ENCODE measurements at regions not wholly inside any gene's neighbourhood (a gene's known extent, or its start where the extent isn't known, plus 50 kb on each side); places are given as distances from the start of the nearest gene placed in this dataset.

DNA sequence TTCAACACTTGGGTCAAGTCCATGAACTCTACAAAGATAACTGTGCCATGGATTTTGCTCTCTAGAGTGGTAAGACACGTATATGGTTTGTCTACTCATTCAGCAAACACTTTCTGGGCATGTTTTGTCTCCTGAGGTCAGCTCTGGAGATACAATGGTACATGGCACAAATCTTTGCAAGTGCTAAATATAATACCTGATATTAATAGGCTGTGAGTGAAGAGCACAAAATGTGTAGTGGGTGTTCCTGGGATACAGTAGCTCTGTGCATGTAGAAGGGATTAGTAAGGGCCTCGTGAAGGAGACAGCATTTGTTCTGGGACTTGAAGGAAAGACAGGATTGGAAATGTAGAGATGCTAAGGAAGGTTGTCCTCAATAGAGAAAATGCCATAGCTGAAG is 360.9 kb downstream of the BCKDHB start:
- H3K36me3 ChIP-seq (replicated peaks in 1 of 2; ENCODE audit: control insufficient read depth in 1 of 2, insufficient read depth in 2 of 2, low read length in 1 of 2): no peaks in the 10 kb centered on the region
- DNase-seq: no peak
- H3K4me2 ChIP-seq: no peak overlapping the region
- no peaks in the 10 kb centered on the region for H3K9me2 ChIP-seq
- no peaks in the 10 kb centered on the region; a peak in 1 of 4 replicates for H3K4me1 ChIP-seq (ENCODE audit: control insufficient read depth in 1 of 2, insufficient read depth in 2 of 2, low read depth in 1 of 2, low read length in 1 of 2)
- no peak overlapping the region for H3K9ac ChIP-seq
- no peak overlapping the region for H3K4me3 ChIP-seq (ENCODE audit: low read depth in 2 of 2, low read length in 1 of 2)
- H3F3A ChIP-seq (replicated peaks; ENCODE audit: insufficient read depth): no peaks in the 10 kb centered on the region
- WGBS (ENCODE audit: low lambda C conversion rate): 85% methylated on average over 2 of the region's 2 CpGs
- no peaks in the 10 kb centered on the region for H3K79me2 ChIP-seq (ENCODE audit: insufficient read depth)
- H3K27ac ChIP-seq (ENCODE audit: low read depth in 2 of 2, low read length in 1 of 2): no peak overlapping the region
- no peaks in the 10 kb centered on the region for H3K9me3 ChIP-seq
- ChIA-PET CTCF (no interaction called here), POLR2A (no interaction called here)
- no peaks in the 10 kb centered on the region for H3K27me3 ChIP-seq (ENCODE audit: insufficient read depth)
- no peak for TF ChIP-seq TCF12 (IDR thresholded peaks at IDR 0.05)
- no peak for TF ChIP-seq NRF1 (IDR thresholded peaks at IDR 0.05; ENCODE audit: low read depth, low read length)
- no peak for TF ChIP-seq YY1 (IDR thresholded peaks at IDR 0.05; ENCODE audit: low read depth)
- no peak for TF ChIP-seq FOSL2 (IDR thresholded peaks at IDR 0.05; ENCODE audit: borderline replicate concordance, low read depth)
- TF ChIP-seq NFIC (IDR thresholded peaks at IDR 0.05; ENCODE audit: borderline replicate concordance): no peak
- H4K20me1 ChIP-seq (ENCODE audit: insufficient read depth): no peaks in the 10 kb centered on the region
- H2AFZ ChIP-seq (ENCODE audit: low read depth): no peak overlapping the region

DNA sequence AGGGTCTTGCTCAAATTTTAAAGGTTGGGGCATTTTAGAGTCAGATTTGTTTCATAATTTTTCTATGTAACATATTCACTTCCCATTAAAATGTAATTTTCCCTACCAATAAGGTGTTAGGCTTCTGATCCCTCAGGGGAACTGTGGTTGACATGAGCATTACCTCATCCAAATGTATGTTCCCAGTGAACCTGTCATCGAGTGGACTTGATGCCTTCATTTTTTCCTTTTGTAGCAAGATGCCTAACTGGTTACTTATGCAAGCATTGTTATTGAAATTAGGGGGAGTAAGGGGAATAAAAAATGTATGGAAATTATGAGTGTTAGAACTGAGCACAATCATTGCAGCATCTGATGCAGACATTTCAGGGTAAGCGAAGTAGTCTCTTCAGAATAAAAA is 360.5 kb downstream of the BCKDHB start:
- Histone ChIP-seq H3K27ac (ENCODE audit: low read depth in 2 of 2, low read length in 1 of 2) (no peak overlapping the region), H3F3A (replicated peaks; ENCODE audit: insufficient read depth) (no peaks in the 10 kb centered on the region), H3K4me3 (ENCODE audit: low read depth in 2 of 2, low read length in 1 of 2) (no peak overlapping the region), H3K36me3 (replicated peaks in 1 of 2; ENCODE audit: control insufficient read depth in 1 of 2, insufficient read depth in 2 of 2, low read length in 1 of 2) (no peaks in the 10 kb centered on the region), H4K20me1 (ENCODE audit: insufficient read depth) (no peaks in the 10 kb centered on the region), H3K27me3 (ENCODE audit: insufficient read depth) (no peaks in the 10 kb centered on the region), H3K9me2 (no peaks in the 10 kb centered on the region), H2AFZ (ENCODE audit: low read depth) (no peak overlapping the region), H3K9ac (no peak overlapping the region), H3K4me2 (no peak overlapping the region), H3K9me3 (no peaks in the 10 kb centered on the region), H3K4me1 (ENCODE audit: control insufficient read depth in 1 of 2, insufficient read depth in 2 of 2, low read depth in 1 of 2, low read length in 1 of 2) (no peaks in the 10 kb centered on the region; a peak in 1 of 4 replicates), H3K79me2 (ENCODE audit: insufficient read depth) (no peaks in the 10 kb centered on the region)
- ChIA-PET CTCF (no interaction called here), POLR2A (no interaction called here)
- DNase-seq: no peak
- 96% methylated on average over 2 of the region's 2 CpGs for WGBS (ENCODE audit: low lambda C conversion rate)
- TF ChIP-seq, protein P1, sequence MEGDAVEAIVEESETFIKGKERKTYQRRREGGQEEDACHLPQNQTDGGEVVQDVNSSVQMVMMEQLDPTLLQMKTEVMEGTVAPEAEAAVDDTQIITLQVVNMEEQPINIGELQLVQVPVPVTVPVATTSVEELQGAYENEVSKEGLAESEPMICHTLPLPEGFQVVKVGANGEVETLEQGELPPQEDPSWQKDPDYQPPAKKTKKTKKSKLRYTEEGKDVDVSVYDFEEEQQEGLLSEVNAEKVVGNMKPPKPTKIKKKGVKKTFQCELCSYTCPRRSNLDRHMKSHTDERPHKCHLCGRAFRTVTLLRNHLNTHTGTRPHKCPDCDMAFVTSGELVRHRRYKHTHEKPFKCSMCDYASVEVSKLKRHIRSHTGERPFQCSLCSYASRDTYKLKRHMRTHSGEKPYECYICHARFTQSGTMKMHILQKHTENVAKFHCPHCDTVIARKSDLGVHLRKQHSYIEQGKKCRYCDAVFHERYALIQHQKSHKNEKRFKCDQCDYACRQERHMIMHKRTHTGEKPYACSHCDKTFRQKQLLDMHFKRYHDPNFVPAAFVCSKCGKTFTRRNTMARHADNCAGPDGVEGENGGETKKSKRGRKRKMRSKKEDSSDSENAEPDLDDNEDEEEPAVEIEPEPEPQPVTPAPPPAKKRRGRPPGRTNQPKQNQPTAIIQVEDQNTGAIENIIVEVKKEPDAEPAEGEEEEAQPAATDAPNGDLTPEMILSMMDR (IDR thresholded peaks at IDR 0.05): no peak
- no peak for TF ChIP-seq MEF2A (IDR thresholded peaks at IDR 0.05; ENCODE audit: borderline replicate concordance, low read depth)
- TF ChIP-seq, protein P2, sequence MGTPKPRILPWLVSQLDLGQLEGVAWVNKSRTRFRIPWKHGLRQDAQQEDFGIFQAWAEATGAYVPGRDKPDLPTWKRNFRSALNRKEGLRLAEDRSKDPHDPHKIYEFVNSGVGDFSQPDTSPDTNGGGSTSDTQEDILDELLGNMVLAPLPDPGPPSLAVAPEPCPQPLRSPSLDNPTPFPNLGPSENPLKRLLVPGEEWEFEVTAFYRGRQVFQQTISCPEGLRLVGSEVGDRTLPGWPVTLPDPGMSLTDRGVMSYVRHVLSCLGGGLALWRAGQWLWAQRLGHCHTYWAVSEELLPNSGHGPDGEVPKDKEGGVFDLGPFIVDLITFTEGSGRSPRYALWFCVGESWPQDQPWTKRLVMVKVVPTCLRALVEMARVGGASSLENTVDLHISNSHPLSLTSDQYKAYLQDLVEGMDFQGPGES (IDR thresholded peaks at IDR 0.05; ENCODE audit: low read depth, low read length): no peak
- TF ChIP-seq, protein P3, sequence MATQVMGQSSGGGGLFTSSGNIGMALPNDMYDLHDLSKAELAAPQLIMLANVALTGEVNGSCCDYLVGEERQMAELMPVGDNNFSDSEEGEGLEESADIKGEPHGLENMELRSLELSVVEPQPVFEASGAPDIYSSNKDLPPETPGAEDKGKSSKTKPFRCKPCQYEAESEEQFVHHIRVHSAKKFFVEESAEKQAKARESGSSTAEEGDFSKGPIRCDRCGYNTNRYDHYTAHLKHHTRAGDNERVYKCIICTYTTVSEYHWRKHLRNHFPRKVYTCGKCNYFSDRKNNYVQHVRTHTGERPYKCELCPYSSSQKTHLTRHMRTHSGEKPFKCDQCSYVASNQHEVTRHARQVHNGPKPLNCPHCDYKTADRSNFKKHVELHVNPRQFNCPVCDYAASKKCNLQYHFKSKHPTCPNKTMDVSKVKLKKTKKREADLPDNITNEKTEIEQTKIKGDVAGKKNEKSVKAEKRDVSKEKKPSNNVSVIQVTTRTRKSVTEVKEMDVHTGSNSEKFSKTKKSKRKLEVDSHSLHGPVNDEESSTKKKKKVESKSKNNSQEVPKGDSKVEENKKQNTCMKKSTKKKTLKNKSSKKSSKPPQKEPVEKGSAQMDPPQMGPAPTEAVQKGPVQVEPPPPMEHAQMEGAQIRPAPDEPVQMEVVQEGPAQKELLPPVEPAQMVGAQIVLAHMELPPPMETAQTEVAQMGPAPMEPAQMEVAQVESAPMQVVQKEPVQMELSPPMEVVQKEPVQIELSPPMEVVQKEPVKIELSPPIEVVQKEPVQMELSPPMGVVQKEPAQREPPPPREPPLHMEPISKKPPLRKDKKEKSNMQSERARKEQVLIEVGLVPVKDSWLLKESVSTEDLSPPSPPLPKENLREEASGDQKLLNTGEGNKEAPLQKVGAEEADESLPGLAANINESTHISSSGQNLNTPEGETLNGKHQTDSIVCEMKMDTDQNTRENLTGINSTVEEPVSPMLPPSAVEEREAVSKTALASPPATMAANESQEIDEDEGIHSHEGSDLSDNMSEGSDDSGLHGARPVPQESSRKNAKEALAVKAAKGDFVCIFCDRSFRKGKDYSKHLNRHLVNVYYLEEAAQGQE (IDR thresholded peaks at IDR 0.05; ENCODE audit: low read depth, low read length): no peak
- no peak for TF ChIP-seq TCF12 (IDR thresholded peaks at IDR 0.05)
- no peak for TF ChIP-seq TEAD4 (IDR thresholded peaks at IDR 0.05; ENCODE audit: borderline replicate concordance, insufficient read depth)
- no peak for TF ChIP-seq NFIC (IDR thresholded peaks at IDR 0.05; ENCODE audit: borderline replicate concordance)
- TF ChIP-seq RAD21 (IDR thresholded peaks at IDR 0.05; ENCODE audit: low read length): no peak
- no peak for TF ChIP-seq RXRA (IDR thresholded peaks at IDR 0.05; ENCODE audit: borderline replicate concordance, low read depth)
- TF ChIP-seq, protein P4, sequence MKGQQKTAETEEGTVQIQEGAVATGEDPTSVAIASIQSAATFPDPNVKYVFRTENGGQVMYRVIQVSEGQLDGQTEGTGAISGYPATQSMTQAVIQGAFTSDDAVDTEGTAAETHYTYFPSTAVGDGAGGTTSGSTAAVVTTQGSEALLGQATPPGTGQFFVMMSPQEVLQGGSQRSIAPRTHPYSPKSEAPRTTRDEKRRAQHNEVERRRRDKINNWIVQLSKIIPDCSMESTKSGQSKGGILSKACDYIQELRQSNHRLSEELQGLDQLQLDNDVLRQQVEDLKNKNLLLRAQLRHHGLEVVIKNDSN (IDR thresholded peaks at IDR 0.05; ENCODE audit: borderline replicate concordance, low read depth): no peak
- TF ChIP-seq EP300 (IDR thresholded peaks at IDR 0.05; ENCODE audit: borderline replicate concordance in 1 of 2, low read depth in 1 of 2, low read length in 1 of 2): no peak
- no peak for TF ChIP-seq GATA2 (CRISPR knock-in tag; IDR thresholded peaks at IDR 0.05)
- no peak for TF ChIP-seq FOXM1 (IDR thresholded peaks at IDR 0.05; ENCODE audit: low read depth)
- no peak for TF ChIP-seq SIN3A (IDR thresholded peaks at IDR 0.05; ENCODE audit: borderline replicate concordance, low read depth, low read length)
- no peak for TF ChIP-seq MXI1 (IDR thresholded peaks at IDR 0.05; ENCODE audit: low read depth, low read length)
- TF ChIP-seq RFX5 (IDR thresholded peaks at IDR 0.05; ENCODE audit: low read length): no peak
- TF ChIP-seq TAF1 (IDR thresholded peaks at IDR 0.05; ENCODE audit: borderline replicate concordance, low read depth, low read length): no peak
- TF ChIP-seq, protein P5, sequence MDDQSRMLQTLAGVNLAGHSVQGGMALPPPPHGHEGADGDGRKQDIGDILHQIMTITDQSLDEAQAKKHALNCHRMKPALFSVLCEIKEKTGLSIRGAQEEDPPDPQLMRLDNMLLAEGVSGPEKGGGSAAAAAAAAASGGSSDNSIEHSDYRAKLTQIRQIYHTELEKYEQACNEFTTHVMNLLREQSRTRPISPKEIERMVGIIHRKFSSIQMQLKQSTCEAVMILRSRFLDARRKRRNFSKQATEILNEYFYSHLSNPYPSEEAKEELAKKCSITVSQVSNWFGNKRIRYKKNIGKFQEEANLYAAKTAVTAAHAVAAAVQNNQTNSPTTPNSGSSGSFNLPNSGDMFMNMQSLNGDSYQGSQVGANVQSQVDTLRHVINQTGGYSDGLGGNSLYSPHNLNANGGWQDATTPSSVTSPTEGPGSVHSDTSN (IDR thresholded peaks at IDR 0.05): no peak
- no peak for TF ChIP-seq RCOR1 (IDR thresholded peaks at IDR 0.05; ENCODE audit: low read length)
